ENCODE measurements at regions not wholly inside any gene's neighbourhood (a gene's known extent, or its start where the extent isn't known, plus 50 kb on each side); places are given as distances from the start of the nearest gene placed in this dataset.

GRCh38 chr4:138945840-138946239, 69.7 kb upstream of the NOCT start:
- Mint-ChIP-seq H3K4me1 (ENCODE audit: low read depth, unreplicated experiment) (no peaks in the 10 kb centered on the region), H3K27ac (ENCODE audit: unreplicated experiment) (no peak overlapping the region), H3K36me3 (ENCODE audit: unreplicated experiment) (no peaks in the 10 kb centered on the region), H3K9me3 (ENCODE audit: unreplicated experiment) (no peaks in the 10 kb centered on the region), H3K27me3 (ENCODE audit: unreplicated experiment) (no peaks in the 10 kb centered on the region), H3K4me3 (ENCODE audit: unreplicated experiment) (no peak overlapping the region)
- TF ChIP-seq CTCF (IDR thresholded peaks at IDR 0.05; ENCODE audit: partially characterized antibody, unreplicated experiment) = no peak
- no peak for DNase-seq

- Mint-ChIP-seq H3K4me3 (ENCODE audit: unreplicated experiment) (no peak overlapping the region), H3K27me3 (ENCODE audit: unreplicated experiment) (no peaks in the 10 kb centered on the region), H3K27ac (ENCODE audit: unreplicated experiment) (no peak overlapping the region), H3K9me3 (ENCODE audit: unreplicated experiment) (no peaks in the 10 kb centered on the region), H3K36me3 (ENCODE audit: unreplicated experiment) (no peaks in the 10 kb centered on the region), H3K4me1 (ENCODE audit: low read depth, unreplicated experiment) (no peaks in the 10 kb centered on the region)
- no peak for TF ChIP-seq CTCF (IDR thresholded peaks at IDR 0.05; ENCODE audit: partially characterized antibody, unreplicated experiment)
- no peak for DNase-seq
These were observed 70.2 kb upstream of the NOCT start for GRCh38 chr4:138945401-138945800.

GRCh38 chr4:138943893-138944292, 71.7 kb upstream of the NOCT start:
- H3K36me3 Mint-ChIP-seq (ENCODE audit: unreplicated experiment) = no peaks in the 10 kb centered on the region
- no peak for TF ChIP-seq CTCF (IDR thresholded peaks at IDR 0.05; ENCODE audit: partially characterized antibody, unreplicated experiment)
- no peak overlapping the region for H3K4me3 Mint-ChIP-seq (ENCODE audit: unreplicated experiment)
- DNase-seq = no peak
- H3K4me1 Mint-ChIP-seq (ENCODE audit: low read depth, unreplicated experiment) = no peaks in the 10 kb centered on the region
- no peaks in the 10 kb centered on the region for H3K27me3 Mint-ChIP-seq (ENCODE audit: unreplicated experiment)
- no peak overlapping the region for H3K27ac Mint-ChIP-seq (ENCODE audit: unreplicated experiment)
- H3K9me3 Mint-ChIP-seq (ENCODE audit: unreplicated experiment) = no peaks in the 10 kb centered on the region

- H3K9me3 Mint-ChIP-seq (ENCODE audit: unreplicated experiment) = no peaks in the 10 kb centered on the region
- no peaks in the 10 kb centered on the region for H3K4me1 Mint-ChIP-seq (ENCODE audit: low read depth, unreplicated experiment)
- H3K36me3 Mint-ChIP-seq (ENCODE audit: unreplicated experiment) = no peaks in the 10 kb centered on the region
- no peak overlapping the region for H3K4me3 Mint-ChIP-seq (ENCODE audit: unreplicated experiment)
- TF ChIP-seq CTCF (IDR thresholded peaks at IDR 0.05; ENCODE audit: partially characterized antibody, unreplicated experiment) = no peak
- no peak for DNase-seq
- no peak overlapping the region for H3K27ac Mint-ChIP-seq (ENCODE audit: unreplicated experiment)
- no peaks in the 10 kb centered on the region for H3K27me3 Mint-ChIP-seq (ENCODE audit: unreplicated experiment)
These were observed 74.5 kb upstream of the NOCT start for GRCh38 chr4:138941037-138941436.

- Mint-ChIP-seq H3K9me3 (ENCODE audit: unreplicated experiment) (no peaks in the 10 kb centered on the region), H3K27me3 (ENCODE audit: unreplicated experiment) (no peaks in the 10 kb centered on the region), H3K36me3 (ENCODE audit: unreplicated experiment) (no peaks in the 10 kb centered on the region), H3K4me1 (ENCODE audit: low read depth, unreplicated experiment) (no peaks in the 10 kb centered on the region), H3K4me3 (ENCODE audit: unreplicated experiment) (no peak overlapping the region), H3K27ac (ENCODE audit: unreplicated experiment) (no peak overlapping the region)
- no peak for TF ChIP-seq CTCF (IDR thresholded peaks at IDR 0.05; ENCODE audit: partially characterized antibody, unreplicated experiment)
- DNase-seq = no peak
These were observed 75.6 kb upstream of the NOCT start for GRCh38 chr4:138939960-138940359.
